B cell (primary cell): ENCODE measurements at regions not wholly inside any gene's neighbourhood (a gene's known extent, or its start where the extent isn't known, plus 50 kb on each side); places are given as distances from the start of the nearest gene placed in this dataset.

ENCODE experiments used
- ATAC-seq: fragments of 200-7000 bp; cut with Tn5 transposase; one replicate; pipeline ENCODE4 v1.10.0; 2021; ENCODE audit warnings: low read depth, mild to moderate bottlenecking, moderate number of reproducible peaks, moderate library complexity
- CTCF ChIA-PET: fragments of 350-600 bp; sonication (Branson Sonifier 250); formaldehyde crosslinking; loops from one replicate; lab custom pipeline; 2021; ENCODE audit warnings: antibody characterized with exemption, inconsistent platforms; lab: Charles Lee
- POLR2A ChIA-PET: fragments of 350-600 bp; sonication (Branson Sonifier 250); formaldehyde crosslinking; loops from one replicate; lab custom pipeline; 2021; ENCODE audit warnings: antibody characterized with exemption; lab: Charles Lee
- DNase-seq: peaks from one replicate; pipeline ENCODE4 v3.0.0; 2013
- H2AFZ ChIP-seq: 2 replicates; pipeline ENCODE4 v1.6.1; 2012; ENCODE audit warnings: mild to moderate bottlenecking, low read depth, low read length; ENCODE audit not compliant: insufficient read depth, poor library complexity, severe bottlenecking
- H3K27ac ChIP-seq, 2 donors: 1 replicate in 1 of 2; 2 replicates in 1 of 2; pipeline ENCODE4 v1.5.1; 2012 to 2013; ENCODE audit warnings: low read length in 2 of 2, mild to moderate bottlenecking in 2 of 2, moderate library complexity in 1 of 2
- H3K27me3 ChIP-seq, 4 experiments: fragments of 200-600 bp in 1 of 4; sonication (generic) in 1 of 4; replicated peaks in 1 of 4; 1 replicate in 2 of 4; 2 replicates in 2 of 4; pipeline versions ENCODE4 v1.6.1 to v1.7.0; 2013 to 2016; ENCODE audit warnings: low read length in 3 of 4, mild to moderate bottlenecking in 2 of 4, mixed read lengths in 1 of 4, moderate library complexity in 1 of 4; ENCODE audit not compliant: insufficient read depth in 4 of 4, control insufficient read depth in 3 of 4; ENCODE audit errors: control extremely low read depth in 1 of 4
- H3K36me3 ChIP-seq, 2 experiments: replicated peaks in 1 of 2; 1 replicate in 1 of 2; 2 replicates in 1 of 2; pipeline versions ENCODE4 v1.6.1 to v1.7.1; 2013; ENCODE audit warnings: low read length in 1 of 2; ENCODE audit not compliant: insufficient read depth in 2 of 2, control insufficient read depth in 1 of 2; ENCODE audit errors: control extremely low read depth in 1 of 2, extremely low read depth in 1 of 2
- H3K4me1 ChIP-seq, 2 donors: fragments of 200-600 bp in 1 of 2; sonication (generic) in 1 of 2; 1 replicate in 1 of 2; 2 replicates in 1 of 2; pipeline versions ENCODE4 v1.5.1 to v1.6.1; 2013 to 2017; ENCODE audit warnings: low read length in 2 of 2; ENCODE audit not compliant: control insufficient read depth in 2 of 2, insufficient read depth in 2 of 2
- H3K4me2 ChIP-seq: replicated peaks from 2 replicates; pipeline ENCODE3; 2012; ENCODE audit warnings: mild to moderate bottlenecking, low read depth, low read length; ENCODE audit not compliant: poor library complexity, severe bottlenecking
- H3K4me3 ChIP-seq, 5 experiments: fragments of 200-600 bp in 1 of 5; sonication (generic) in 1 of 5; 1 replicate in 3 of 5; 2 replicates in 2 of 5; pipeline versions ENCODE4 v1.5.1 to v1.7.0; 2011 to 2016; ENCODE audit warnings: low read length in 4 of 5, mild to moderate bottlenecking in 4 of 5, low read depth in 2 of 5, control low read depth in 1 of 5, moderate library complexity in 1 of 5; ENCODE audit not compliant: insufficient read depth in 1 of 5; ENCODE audit errors: control extremely low read depth in 1 of 5, extremely low read depth in 1 of 5
- H3K79me2 ChIP-seq: fragments of 200-600 bp; sonication (generic); one replicate; pipeline ENCODE4 v1.6.0; 2016; ENCODE audit warnings: low read length; ENCODE audit not compliant: control insufficient read depth, insufficient read depth
- H3K9ac ChIP-seq: fragments of 200-600 bp; sonication (generic); 2 replicates; pipeline ENCODE4 v1.6.1; 2017; ENCODE audit warnings: mild to moderate bottlenecking, low read length, moderate library complexity
- H3K9me3 ChIP-seq, 3 donors: one replicate each; pipeline versions ENCODE4 v1.6.1 to v1.7.1; 2013; ENCODE audit warnings: low read length in 2 of 3; ENCODE audit not compliant: control insufficient read depth in 2 of 3, insufficient read depth in 1 of 3; ENCODE audit errors: control extremely low read depth in 1 of 3
- H4K20me1 ChIP-seq: 2 replicates; pipeline ENCODE4 v1.6.0; 2012; ENCODE audit warnings: mild to moderate bottlenecking, low read length; ENCODE audit not compliant: insufficient read depth, control insufficient read depth, poor library complexity, severe bottlenecking
- H3K27ac Mint-ChIP-seq: one replicate; pipeline ENCODE4 v1.8.0; 2021; ENCODE audit warnings: mixed read lengths
- H3K27me3 Mint-ChIP-seq: one replicate; pipeline ENCODE4 v1.8.0; 2021; ENCODE audit warnings: mixed read lengths
- H3K4me1 Mint-ChIP-seq: one replicate; pipeline ENCODE4 v1.8.0; 2021; ENCODE audit warnings: mixed read lengths
- H3K4me3 Mint-ChIP-seq: one replicate; pipeline ENCODE4 v1.8.0; 2021; ENCODE audit warnings: mixed read lengths
- H3K9me3 Mint-ChIP-seq: one replicate; pipeline ENCODE4 v1.8.0; 2022; ENCODE audit warnings: mixed read lengths; ENCODE audit not compliant: insufficient read depth
- CTCF ChIP-seq: fragments of 200-600 bp; IDR thresholded peaks from one replicate; pipeline ENCODE4 v1.8.0; 2022; ENCODE audit warnings: antibody characterized with exemption, mild to moderate bottlenecking
- EZH2 ChIP-seq: IDR thresholded peaks from 2 replicates; pipeline ENCODE4 v1.6.1; 2012; ENCODE audit warnings: borderline replicate concordance, low read depth, mild to moderate bottlenecking, moderate library complexity, low read length; ENCODE audit not compliant: insufficient read depth, poor library complexity, severe bottlenecking
- WGBS: methylation state at CpG from one replicate; pipeline ENCODE4 v1.1.5; 2013; ENCODE audit warnings: missing lambda C conversion rate; ENCODE audit not compliant: insufficient coverage; 5-methylcytosine and 5-hydroxymethylcytosine counted together
- intact Hi-C: fragments of 100-400 bp; cut with micrococcal nuclease; formaldehyde crosslinking; loops from one replicate; pipeline ENCODE4 v1.10.0; 2022

DNA sequence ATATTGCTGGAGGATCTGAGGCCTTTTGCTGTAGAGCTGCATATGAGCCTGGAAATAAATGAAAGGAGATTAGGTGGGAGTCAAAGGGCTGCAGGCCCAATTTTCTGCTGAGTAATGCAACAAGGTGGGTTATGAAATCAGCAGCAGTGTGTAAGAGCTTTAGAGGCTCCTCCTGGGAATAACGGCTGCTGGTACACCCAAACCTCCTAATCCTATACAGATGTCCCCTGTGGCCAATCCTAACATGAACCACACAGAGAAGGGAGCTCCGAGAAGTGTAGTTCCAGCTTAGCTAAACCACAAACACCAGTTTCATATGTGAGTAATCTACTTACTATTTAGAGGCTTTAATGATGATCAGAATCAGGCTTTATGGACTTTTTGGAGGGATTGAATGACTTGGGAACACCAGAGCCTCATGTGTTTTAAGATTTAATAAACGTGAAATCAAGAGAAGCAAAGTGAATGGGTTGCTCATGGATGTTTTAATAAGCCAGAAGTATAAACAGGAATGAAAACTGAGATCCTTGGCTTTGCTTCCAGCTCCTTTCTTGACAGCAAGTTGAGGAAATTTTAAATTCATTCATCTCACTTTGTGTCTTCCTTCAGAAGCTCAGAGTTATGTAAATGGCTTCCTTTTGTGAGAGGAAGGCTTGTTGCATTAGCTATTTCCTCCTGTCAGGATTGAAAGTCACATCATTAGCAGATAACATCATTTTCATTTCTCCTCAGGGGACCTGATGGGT lies 437.5 kb downstream of the TMEM232 start:
- peaks cover 2% of the 10 kb centered on the region for H3K9me3 Mint-ChIP-seq
- no peak for TF ChIP-seq CTCF
- TF ChIP-seq EZH2 = no peak
- H3K27me3 Mint-ChIP-seq = no peaks in the 10 kb centered on the region
- Histone ChIP-seq H3K4me3 (no peak overlapping the region), H3K27me3 (no peaks in the 10 kb centered on the region), H3K9ac (no peak overlapping the region), H3K27ac (no peak overlapping the region), H3K9me3 (peaks cover 0 to 5% (median 0%) of the 10 kb centered on the region in 3 donors), H3K4me1 (no peaks in the 10 kb centered on the region), H3K36me3 (no peaks in the 10 kb centered on the region), H3K79me2 (no peaks in the 10 kb centered on the region), H4K20me1 (no peaks in the 10 kb centered on the region), H3K4me2 (no peak overlapping the region), H2AFZ (no peak overlapping the region)
- no peak for ATAC-seq
- intact Hi-C loops = no loop called here
- no peak for DNase-seq
- H3K27ac Mint-ChIP-seq = no peak overlapping the region
- no CpG with 5 or more reads among the region's 3 CpGs for WGBS
- CTCF ChIA-PET = no interaction called here
- POLR2A ChIA-PET = no interaction called here
- no peaks in the 10 kb centered on the region for H3K4me1 Mint-ChIP-seq
- no peak overlapping the region for H3K4me3 Mint-ChIP-seq

DNA sequence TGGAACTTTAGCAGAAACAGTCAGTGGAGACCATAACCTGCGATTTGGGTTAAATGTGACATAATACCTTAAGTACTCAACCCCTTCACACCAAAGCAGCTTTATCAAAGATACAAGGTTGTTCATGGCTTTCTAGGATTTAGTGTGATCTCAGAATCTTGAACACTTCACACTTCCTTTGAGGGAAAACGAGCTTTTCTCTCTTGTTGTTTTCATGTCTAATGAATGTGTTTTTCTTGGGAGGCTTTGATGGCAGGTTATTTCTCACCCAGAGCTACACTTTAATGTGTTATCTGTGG lies 437.0 kb downstream of the TMEM232 start:
- no peaks in the 10 kb centered on the region for H3K4me1 Mint-ChIP-seq
- peaks cover 0 to under 1% (median 0%) of the 10 kb centered on the region in 3 donors for H3K9me3 ChIP-seq
- WGBS = no CpG with 5 or more reads among the region's 2 CpGs
- no peak overlapping the region for H3K4me3 Mint-ChIP-seq
- no peaks in the 10 kb centered on the region for H4K20me1 ChIP-seq
- H3K27me3 ChIP-seq = no peaks in the 10 kb centered on the region
- no peak for DNase-seq
- no peak overlapping the region for H3K9ac ChIP-seq
- H3K9me3 Mint-ChIP-seq = peaks cover 2% of the 10 kb centered on the region
- ChIA-PET CTCF (no interaction called here), POLR2A (no interaction called here)
- H3K4me2 ChIP-seq = no peak overlapping the region
- H3K4me1 ChIP-seq = no peaks in the 10 kb centered on the region
- H3K27ac Mint-ChIP-seq = no peak overlapping the region
- no peak overlapping the region for H2AFZ ChIP-seq
- ATAC-seq = no peak
- H3K27ac ChIP-seq = no peak overlapping the region
- intact Hi-C loops = no loop called here
- H3K79me2 ChIP-seq = no peaks in the 10 kb centered on the region
- H3K4me3 ChIP-seq = no peak overlapping the region
- no peak for TF ChIP-seq EZH2
- no peak for TF ChIP-seq CTCF
- H3K36me3 ChIP-seq = no peaks in the 10 kb centered on the region
- H3K27me3 Mint-ChIP-seq = no peaks in the 10 kb centered on the region
